Liver (tissue), 8 donors: ENCODE measurements at regions not wholly inside any gene's neighbourhood (a gene's known extent, or its start where the extent isn't known, plus 50 kb on each side); places are given as distances from the start of the nearest gene placed in this dataset.

Experiments
- DNase-seq: peaks from one replicate; pipeline ENCODE4 v3.0.0-alpha.2; 2017; ENCODE audit warnings: low spot score
- H3K27ac ChIP-seq, 2 donors: one replicate each; pipeline ENCODE4 v1.7.0; 2013; ENCODE audit warnings: inconsistent platforms in 2 of 2, low read length in 2 of 2, control low read depth in 1 of 2, low read depth in 1 of 2, mild to moderate bottlenecking in 1 of 2
- H3K27me3 ChIP-seq, 4 donors: one replicate each; pipeline versions ENCODE4 v1.6.1 to v1.7.0; 2013; ENCODE audit warnings: low read length in 3 of 4, inconsistent platforms in 1 of 4, mild to moderate bottlenecking in 1 of 4, moderate library complexity in 1 of 4; ENCODE audit not compliant: control insufficient read depth in 4 of 4, insufficient read depth in 4 of 4
- H3K36me3 ChIP-seq, 4 donors: one replicate each; pipeline versions ENCODE4 v1.6.1 to v1.7.0; 2013; ENCODE audit warnings: low read length in 3 of 4, mild to moderate bottlenecking in 3 of 4, low read depth in 1 of 4, moderate library complexity in 1 of 4; ENCODE audit not compliant: control insufficient read depth in 4 of 4, insufficient read depth in 3 of 4
- H3K4me1 ChIP-seq, 4 donors: one replicate each; pipeline versions ENCODE4 v1.6.1 to v1.7.0; 2013; ENCODE audit warnings: low read length in 3 of 4, mild to moderate bottlenecking in 3 of 4, moderate library complexity in 1 of 4; ENCODE audit not compliant: control insufficient read depth in 4 of 4, insufficient read depth in 4 of 4
- H3K4me3 ChIP-seq, 3 donors: one replicate each; pipeline versions ENCODE4 v1.6.1 to v1.7.0; 2013; ENCODE audit warnings: low read length in 3 of 3, control low read depth in 1 of 3, low read depth in 1 of 3, mild to moderate bottlenecking in 1 of 3
- H3K9ac ChIP-seq, 2 donors: one replicate each; pipeline ENCODE4 v1.7.0; 2013; ENCODE audit warnings: low read length in 2 of 2, mild to moderate bottlenecking in 2 of 2, moderate library complexity in 2 of 2, control low read depth in 1 of 2, low read depth in 1 of 2
- H3K9me3 ChIP-seq, 4 donors: one replicate each; pipeline versions ENCODE4 v1.6.1 to v1.7.0; 2013; ENCODE audit warnings: low read length in 3 of 4; ENCODE audit not compliant: control insufficient read depth in 4 of 4
- EGR1 ChIP-seq, 2 donors: IDR thresholded peaks; 2 replicates each; pipeline ENCODE4 v1.6.1; 2016 to 2018; ENCODE audit warnings: antibody characterized with exemption in 2 of 2, low read depth in 2 of 2
- FOXA2 ChIP-seq: IDR thresholded peaks from 2 replicates; pipeline ENCODE4 v1.6.1; 2016; ENCODE audit warnings: antibody characterized with exemption
- GABPA ChIP-seq, 2 donors: IDR thresholded peaks in 1 of 2; conservative IDR thresholded peaks in 1 of 2; 2 replicates each; pipeline ENCODE4 v1.6.1; 2016; ENCODE audit warnings: antibody characterized with exemption in 2 of 2, mild to moderate bottlenecking in 1 of 2, moderate library complexity in 1 of 2
- HNF4A ChIP-seq, 2 donors: conservative IDR thresholded peaks; 2 replicates each; pipeline ENCODE4 v1.6.1; 2016; ENCODE audit warnings: antibody characterized with exemption in 2 of 2, mild to moderate bottlenecking in 2 of 2
- HNF4G ChIP-seq: IDR thresholded peaks from 2 replicates; pipeline ENCODE4 v1.6.1; 2016; ENCODE audit warnings: antibody characterized with exemption
- JUND ChIP-seq, 2 donors: IDR thresholded peaks; 2 replicates each; pipeline ENCODE4 v1.6.1; 2016; ENCODE audit warnings: antibody characterized with exemption in 2 of 2
- REST ChIP-seq: IDR thresholded peaks from 2 replicates; pipeline ENCODE4 v1.6.1; 2016; ENCODE audit warnings: antibody characterized with exemption, mild to moderate bottlenecking
- RXRA ChIP-seq, 2 donors: IDR thresholded peaks; 2 replicates each; pipeline ENCODE4 v1.6.1; 2017 to 2018; ENCODE audit warnings: antibody characterized with exemption in 2 of 2, mild to moderate bottlenecking in 1 of 2
- TAF1 ChIP-seq: conservative IDR thresholded peaks from 2 replicates; pipeline ENCODE4 v1.6.1; 2016; ENCODE audit warnings: antibody characterized with exemption, mild to moderate bottlenecking
- YY1 ChIP-seq: IDR thresholded peaks from 2 replicates; pipeline ENCODE4 v1.6.1; 2016; ENCODE audit warnings: antibody characterized with exemption, mild to moderate bottlenecking
- ZBTB33 ChIP-seq: IDR thresholded peaks from 2 replicates; pipeline ENCODE4 v1.6.1; 2016; ENCODE audit warnings: antibody characterized with exemption
- WGBS: extraction: QIAGEN DNeasy Blood & Tissue Kit; methylation state at CpG from one replicate; pipeline ENCODE4 v1.1.7; 2013; 5-methylcytosine and 5-hydroxymethylcytosine counted together
- TF ChIP-seq, protein P1 (sequence below): IDR thresholded peaks from 2 replicates; pipeline ENCODE4 v1.6.1; 2016; ENCODE audit warnings: antibody characterized with exemption
- TF ChIP-seq, protein P2 (sequence below): fragments of 150-350 bp; IDR thresholded peaks from 2 replicates; pipeline ENCODE4 v1.5.1; 2017; ENCODE audit warnings: improper control_type of control experiment, low read depth, low read length; ENCODE audit not compliant: missing input control
- donor health status: healthy.
- donor health status: healthy.
- donor health status: healthy.
- donor health status: healthy.
- donor health status: healthy.

DNA sequence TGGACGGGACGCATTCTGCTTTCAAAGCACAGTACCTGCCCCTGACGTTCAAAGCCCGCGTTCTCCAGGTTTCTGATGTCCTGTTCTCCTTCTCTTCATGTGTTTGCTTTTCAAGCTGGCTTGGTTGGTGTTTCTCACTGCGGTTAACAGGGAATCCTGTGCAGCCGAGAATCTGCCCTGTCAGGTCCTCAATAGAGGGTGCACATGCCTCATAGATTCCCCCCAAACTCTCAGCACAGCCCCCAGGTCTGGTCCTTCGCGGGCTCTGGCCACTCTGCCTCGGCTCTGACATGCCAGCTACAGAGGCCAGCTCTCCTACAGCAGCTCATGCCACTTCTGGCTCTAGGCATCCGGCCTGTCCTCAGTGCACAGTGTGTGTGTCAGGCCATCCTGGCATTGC is 1343.8 kb downstream of the TBC1D22A start:
- peak; percentile 24 for DNase-seq
- H3K4me1 ChIP-seq: no peaks in the 10 kb centered on the region
- TF ChIP-seq ZBTB33: no peak
- no peak for TF ChIP-seq HNF4A (conservative IDR thresholded peaks at IDR 0.05)
- TF ChIP-seq REST: no peak
- no peak for TF ChIP-seq FOXA2
- TF ChIP-seq GABPA (IDR thresholded peaks at IDR 0.05 in 1 of 2, conservative IDR thresholded peaks at IDR 0.05 in 1 of 2): no peak
- TF ChIP-seq YY1: no peak
- no peak for TF ChIP-seq JUND (IDR thresholded peaks at IDR 0.05)
- TF ChIP-seq RXRA (IDR thresholded peaks at IDR 0.05): no peak
- TF ChIP-seq, protein P1, sequence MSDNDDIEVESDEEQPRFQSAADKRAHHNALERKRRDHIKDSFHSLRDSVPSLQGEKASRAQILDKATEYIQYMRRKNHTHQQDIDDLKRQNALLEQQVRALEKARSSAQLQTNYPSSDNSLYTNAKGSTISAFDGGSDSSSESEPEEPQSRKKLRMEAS: no peak
- TF ChIP-seq EGR1 (IDR thresholded peaks at IDR 0.05; ENCODE audit: low read depth in 2 of 2): no peak
- WGBS: 69% methylated on average over 11 of the region's 11 CpGs
- peaks cover 2 to 6% (median 3%) of the 10 kb centered on the region in 4 donors for H3K9me3 ChIP-seq
- peaks cover 0 to 3% (median 1%) of the 10 kb centered on the region in 4 donors for H3K27me3 ChIP-seq
- H3K4me3 ChIP-seq: no peak overlapping the region
- H3K36me3 ChIP-seq: no peaks in the 10 kb centered on the region
- H3K9ac ChIP-seq: no peak overlapping the region
- H3K27ac ChIP-seq: no peak overlapping the region

- H3K27me3 ChIP-seq: peaks cover 0 to 3% (median 1%) of the 10 kb centered on the region in 4 donors
- no peak overlapping the region for H3K27ac ChIP-seq
- DNase-seq: peak; percentile 16
- no peak for TF ChIP-seq TAF1
- no peak for TF ChIP-seq HNF4G
- TF ChIP-seq REST: no peak
- no peak for TF ChIP-seq YY1
- TF ChIP-seq, protein P1: no peak
- no peak for TF ChIP-seq ZBTB33
- TF ChIP-seq, protein P2, sequence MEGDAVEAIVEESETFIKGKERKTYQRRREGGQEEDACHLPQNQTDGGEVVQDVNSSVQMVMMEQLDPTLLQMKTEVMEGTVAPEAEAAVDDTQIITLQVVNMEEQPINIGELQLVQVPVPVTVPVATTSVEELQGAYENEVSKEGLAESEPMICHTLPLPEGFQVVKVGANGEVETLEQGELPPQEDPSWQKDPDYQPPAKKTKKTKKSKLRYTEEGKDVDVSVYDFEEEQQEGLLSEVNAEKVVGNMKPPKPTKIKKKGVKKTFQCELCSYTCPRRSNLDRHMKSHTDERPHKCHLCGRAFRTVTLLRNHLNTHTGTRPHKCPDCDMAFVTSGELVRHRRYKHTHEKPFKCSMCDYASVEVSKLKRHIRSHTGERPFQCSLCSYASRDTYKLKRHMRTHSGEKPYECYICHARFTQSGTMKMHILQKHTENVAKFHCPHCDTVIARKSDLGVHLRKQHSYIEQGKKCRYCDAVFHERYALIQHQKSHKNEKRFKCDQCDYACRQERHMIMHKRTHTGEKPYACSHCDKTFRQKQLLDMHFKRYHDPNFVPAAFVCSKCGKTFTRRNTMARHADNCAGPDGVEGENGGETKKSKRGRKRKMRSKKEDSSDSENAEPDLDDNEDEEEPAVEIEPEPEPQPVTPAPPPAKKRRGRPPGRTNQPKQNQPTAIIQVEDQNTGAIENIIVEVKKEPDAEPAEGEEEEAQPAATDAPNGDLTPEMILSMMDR: no peak
- TF ChIP-seq RXRA (IDR thresholded peaks at IDR 0.05): no peak
- TF ChIP-seq JUND (IDR thresholded peaks at IDR 0.05): no peak
- no peak for TF ChIP-seq FOXA2
- H3K9me3 ChIP-seq: peaks cover 2 to 6% (median 3%) of the 10 kb centered on the region in 4 donors
- H3K4me1 ChIP-seq: no peaks in the 10 kb centered on the region
- no peaks in the 10 kb centered on the region for H3K36me3 ChIP-seq
- WGBS: 64% methylated on average over 9 of the region's 9 CpGs
- no peak overlapping the region for H3K4me3 ChIP-seq
- H3K9ac ChIP-seq: no peak overlapping the region
Observed at GRCh38 chr22:48105259-48105658, 1342.8 kb downstream of the TBC1D22A start.
